WTC11 (cell line): ENCODE measurements at regions not wholly inside any gene's neighbourhood (a gene's known extent, or its start where the extent isn't known, plus 50 kb on each side); places are given as distances from the start of the nearest gene placed in this dataset.

Experiments used
- ATAC-seq: fragments of 200-7000 bp; cut with Tn5 transposase; 2 replicates; pipeline ENCODE4 v1.10.0; 2021; ENCODE audit warnings: mild to moderate bottlenecking, moderate library complexity
- CTCF ChIA-PET: fragments of 300-600 bp; sonication (Branson Sonifier 250); formaldehyde crosslinking; loops from one replicate; lab custom pipeline; 2021; ENCODE audit warnings: antibody characterized with exemption; lab: Charles Lee
- POLR2A ChIA-PET: fragments of 350-600 bp; sonication (Branson Sonifier 250); formaldehyde crosslinking; loops from one replicate; lab custom pipeline; 2021; ENCODE audit warnings: antibody characterized with exemption; lab: Charles Lee
- DNase-seq: peaks from one replicate; pipeline ENCODE4 v3.0.0; 2021; ENCODE audit warnings: low spot score
- H3K27ac Mint-ChIP-seq: 2 replicates; pipeline ENCODE4 v1.8.0; 2021; ENCODE audit warnings: mixed read lengths
- H3K27me3 Mint-ChIP-seq: 2 replicates; pipeline ENCODE4 v1.8.0; 2021; ENCODE audit warnings: low read depth, mild to moderate bottlenecking, moderate library complexity, mixed read lengths
- H3K36me3 Mint-ChIP-seq: 2 replicates; pipeline ENCODE4 v1.8.0; 2021; ENCODE audit warnings: mixed read lengths
- H3K4me1 Mint-ChIP-seq: 2 replicates; pipeline ENCODE4 v1.8.0; 2022; ENCODE audit warnings: mixed read lengths
- H3K4me3 Mint-ChIP-seq: 2 replicates; pipeline ENCODE4 v1.8.0; 2021; ENCODE audit warnings: mild to moderate bottlenecking, moderate library complexity, mixed read lengths
- H3K9me3 Mint-ChIP-seq: 2 replicates; pipeline ENCODE4 v1.8.0; 2021; ENCODE audit warnings: mixed read lengths
- ATF6 ChIP-seq: sonication (generic); formaldehyde crosslinking; IDR thresholded peaks from 2 replicates; pipeline ENCODE4 v1.8.1; 2023; ENCODE audit warnings: mild to moderate bottlenecking, missing genetic modification reagents
- E2F1 ChIP-seq: sonication (generic); formaldehyde crosslinking; IDR thresholded peaks from 2 replicates; pipeline ENCODE4 v1.8.0; 2022; ENCODE audit warnings: mild to moderate bottlenecking, missing genetic modification reagents
- ETV6 ChIP-seq: sonication (generic); formaldehyde crosslinking; IDR thresholded peaks from 2 replicates; pipeline ENCODE4 v1.8.1; 2022; ENCODE audit warnings: mild to moderate bottlenecking, missing genetic modification reagents
- HMGA2 ChIP-seq: fragments of 250-450 bp; sonication (Bioruptor Pico); IDR thresholded peaks from 2 replicates; pipeline ENCODE4 v1.4.0; 2021; ENCODE audit warnings: mild to moderate bottlenecking, moderate library complexity
- MXD4 ChIP-seq: fragments of 250-450 bp; sonication (Bioruptor Pico); IDR thresholded peaks from 2 replicates; pipeline ENCODE4 v1.8.0; 2021; ENCODE audit warnings: mild to moderate bottlenecking, moderate library complexity, borderline replicate concordance
- PRDM15 ChIP-seq: sonication (generic); formaldehyde crosslinking; IDR thresholded peaks from 2 replicates; pipeline ENCODE4 v1.8.0; 2022; ENCODE audit warnings: missing genetic modification reagents
- RELA ChIP-seq: sonication (generic); formaldehyde crosslinking; IDR thresholded peaks from 2 replicates; pipeline ENCODE4 v1.8.1; 2022; ENCODE audit warnings: missing genetic modification reagents, mild to moderate bottlenecking, borderline replicate concordance
- SMAD3 ChIP-seq: sonication (generic); formaldehyde crosslinking; IDR thresholded peaks from 2 replicates; pipeline ENCODE4 v1.8.0; 2022; ENCODE audit warnings: missing genetic modification reagents, mild to moderate bottlenecking, borderline replicate concordance
- TCF7 ChIP-seq: sonication (generic); formaldehyde crosslinking; IDR thresholded peaks from 2 replicates; pipeline ENCODE4 v1.8.0; 2022; ENCODE audit warnings: mild to moderate bottlenecking, low read depth, missing genetic modification reagents, moderate library complexity
- ZBTB43 ChIP-seq: sonication (generic); formaldehyde crosslinking; IDR thresholded peaks from 2 replicates; pipeline ENCODE4 v1.8.1; 2023; ENCODE audit warnings: mild to moderate bottlenecking, missing genetic modification reagents
- ZNF416 ChIP-seq: fragments of 250-450 bp; sonication (Bioruptor Pico); IDR thresholded peaks from 2 replicates; pipeline ENCODE4 v1.9.0; 2021; ENCODE audit warnings: mild to moderate bottlenecking, inconsistent platforms
- ZNF532 ChIP-seq: fragments of 250-450 bp; sonication (Bioruptor Pico); IDR thresholded peaks from 2 replicates; pipeline ENCODE4 v1.9.0; 2021; ENCODE audit warnings: mild to moderate bottlenecking, borderline replicate concordance
- TF ChIP-seq, protein P1 (sequence below): sonication (generic); formaldehyde crosslinking; IDR thresholded peaks from 2 replicates; pipeline ENCODE4 v1.8.0; 2022; ENCODE audit warnings: mild to moderate bottlenecking, missing genetic modification reagents
- TF ChIP-seq, protein P2 (sequence below): sonication (generic); formaldehyde crosslinking; IDR thresholded peaks from 2 replicates; pipeline ENCODE4 v1.8.1; 2023; ENCODE audit warnings: mild to moderate bottlenecking, missing genetic modification reagents, moderate library complexity
- TF ChIP-seq, protein P3 (sequence below): sonication (generic); formaldehyde crosslinking; conservative IDR thresholded peaks from 2 replicates; pipeline ENCODE4 v1.8.1; 2022; ENCODE audit warnings: mild to moderate bottlenecking, missing genetic modification reagents

- H3K4me3 Mint-ChIP-seq, result no peak overlapping the region
- CTCF ChIA-PET, result interaction anchor here (1.5 kb wide), 1 partner anchor 40 kb away, joined by 4 read pairs; no protein-coding TSS in a partner anchor
- ATAC-seq (no peak), DNase-seq (no peak)
- H3K27ac Mint-ChIP-seq, result no peak overlapping the region
- POLR2A ChIA-PET, result no interaction called here
- no peaks in the 10 kb centered on the region for H3K36me3 Mint-ChIP-seq
- H3K27me3 Mint-ChIP-seq, result no peaks in the 10 kb centered on the region
- TF ChIP-seq HMGA2 (CRISPR knock-in tag), result no peak
- TF ChIP-seq RELA (CRISPR knock-in tag), result no peak
- no peak for TF ChIP-seq SMAD3 (CRISPR knock-in tag)
- no peak for TF ChIP-seq ATF6 (CRISPR knock-in tag)
- no peak for TF ChIP-seq TCF7 (CRISPR knock-in tag)
- no peak for TF ChIP-seq PRDM15 (CRISPR knock-in tag)
- TF ChIP-seq, protein P1, sequence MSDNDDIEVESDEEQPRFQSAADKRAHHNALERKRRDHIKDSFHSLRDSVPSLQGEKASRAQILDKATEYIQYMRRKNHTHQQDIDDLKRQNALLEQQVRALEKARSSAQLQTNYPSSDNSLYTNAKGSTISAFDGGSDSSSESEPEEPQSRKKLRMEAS (CRISPR knock-in tag), result no peak
- no peak for TF ChIP-seq ZNF416 (CRISPR knock-in tag)
- TF ChIP-seq ZBTB43 (CRISPR knock-in tag), result no peak
- no peak for TF ChIP-seq ETV6 (CRISPR knock-in tag)
- no peak for TF ChIP-seq ZNF532
- no peak for TF ChIP-seq MXD4
- no peak for TF ChIP-seq E2F1 (CRISPR knock-in tag)
- TF ChIP-seq, protein P2, sequence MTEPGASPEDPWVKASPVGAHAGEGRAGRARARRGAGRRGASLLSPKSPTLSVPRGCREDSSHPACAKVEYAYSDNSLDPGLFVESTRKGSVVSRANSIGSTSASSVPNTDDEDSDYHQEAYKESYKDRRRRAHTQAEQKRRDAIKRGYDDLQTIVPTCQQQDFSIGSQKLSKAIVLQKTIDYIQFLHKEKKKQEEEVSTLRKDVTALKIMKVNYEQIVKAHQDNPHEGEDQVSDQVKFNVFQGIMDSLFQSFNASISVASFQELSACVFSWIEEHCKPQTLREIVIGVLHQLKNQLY, result no peak
- TF ChIP-seq, protein P3, sequence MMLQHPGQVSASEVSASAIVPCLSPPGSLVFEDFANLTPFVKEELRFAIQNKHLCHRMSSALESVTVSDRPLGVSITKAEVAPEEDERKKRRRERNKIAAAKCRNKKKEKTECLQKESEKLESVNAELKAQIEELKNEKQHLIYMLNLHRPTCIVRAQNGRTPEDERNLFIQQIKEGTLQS (CRISPR knock-in tag), result no peak
- H3K4me1 Mint-ChIP-seq, result peaks cover 19% of the 10 kb centered on the region
- H3K9me3 Mint-ChIP-seq, result peaks cover 7% of the 10 kb centered on the region
Observed at GRCh38 chr14:61965030-61965745, 203.0 kb downstream of the SNAPC1 start.
